SK-N-SH (cell line): ENCODE measurements at regions not wholly inside any gene's neighbourhood (a gene's known extent, or its start where the extent isn't known, plus 50 kb on each side); places are given as distances from the start of the nearest gene placed in this dataset.

Experiments used
- CTCF ChIA-PET: fragments of 300-600, 350-600 bp; formaldehyde crosslinking; extraction: SDS; loops from one replicate; lab custom pipeline; 2021; lab: Yijun Ruan, JAX
- POLR2A ChIA-PET: fragments of 350-600 bp; sonication (Branson Sonifier 250); formaldehyde crosslinking; extraction: SDS; loops from one replicate; lab custom pipeline; 2020; ENCODE audit warnings: antibody characterized with exemption, inconsistent platforms; lab: Yijun Ruan, JAX
- DNase-seq: peaks from one replicate; pipeline ENCODE4 v3.0.0; 2012
- H2AFZ ChIP-seq: fragments of 200-600 bp; sonication (generic); 2 replicates; pipeline ENCODE4 v1.8.1; 2016; ENCODE audit warnings: antibody characterized with exemption, mild to moderate bottlenecking, low read depth
- H3F3A ChIP-seq: fragments of 200-600 bp; sonication (generic); replicated peaks from 2 replicates; pipeline ENCODE3; 2016; ENCODE audit warnings: antibody characterized with exemption, mild to moderate bottlenecking; ENCODE audit not compliant: insufficient read depth
- H3K27ac ChIP-seq, 2 experiments: fragments of 200-500 bp in 1 of 2; fragments of 200-600 bp in 1 of 2; sonication (Bioruptor generic) in 1 of 2; sonication (generic), shearing (Covaris generic) in 1 of 2; 2 replicates each; pipeline versions ENCODE4 v1.5.1 to v1.6.1; 2014 to 2016; ENCODE audit warnings: low read depth in 2 of 2, inconsistent platforms in 1 of 2, low read length in 1 of 2, mild to moderate bottlenecking in 1 of 2, mixed read lengths in 1 of 2
- H3K27me3 ChIP-seq: fragments of 200-600 bp; sonication (generic), shearing (Covaris generic); 2 replicates; pipeline ENCODE4 v1.6.1; 2016; ENCODE audit warnings: mixed run types; ENCODE audit not compliant: insufficient read depth
- H3K36me3 ChIP-seq, 2 experiments: fragments of 200-500 bp in 1 of 2; fragments of 200-600 bp in 1 of 2; sonication (Bioruptor generic) in 1 of 2; sonication (generic) in 1 of 2; replicated peaks in 1 of 2; 2 replicates each; pipeline versions ENCODE3 to v1.5.1; 2014 to 2016; ENCODE audit warnings: low read length in 1 of 2, mild to moderate bottlenecking in 1 of 2; ENCODE audit not compliant: insufficient read depth in 2 of 2, control insufficient read depth in 1 of 2
- H3K4me1 ChIP-seq, 2 experiments: fragments of 200-500 bp in 1 of 2; fragments of 200-600 bp in 1 of 2; sonication (Bioruptor generic) in 1 of 2; sonication (generic), shearing (Covaris generic) in 1 of 2; 2 replicates each; pipeline versions ENCODE4 v1.5.1 to v1.6.1; 2014 to 2016; ENCODE audit warnings: low read depth in 1 of 2, low read length in 1 of 2, mixed run types in 1 of 2; ENCODE audit not compliant: insufficient read depth in 2 of 2, control insufficient read depth in 1 of 2
- H3K4me2 ChIP-seq: fragments of 200-600 bp; sonication (generic), shearing (Covaris generic); 2 replicates; pipeline ENCODE4 v1.6.1; 2017; ENCODE audit warnings: mixed run types
- H3K4me3 ChIP-seq, 2 experiments: fragments of 200-500 bp in 1 of 2; fragments of 200-600 bp in 1 of 2; sonication (Bioruptor generic) in 1 of 2; sonication (generic), shearing (Covaris generic) in 1 of 2; 2 replicates each; pipeline versions ENCODE4 v1.5.1 to v1.8.1; 2014 to 2016; ENCODE audit warnings: low read depth in 2 of 2, inconsistent platforms in 1 of 2, low read length in 1 of 2, mild to moderate bottlenecking in 1 of 2, mixed read lengths in 1 of 2, moderate library complexity in 1 of 2
- H3K79me2 ChIP-seq: fragments of 200-600 bp; sonication (generic); 2 replicates; pipeline ENCODE4 v1.8.1; 2017; ENCODE audit warnings: mild to moderate bottlenecking; ENCODE audit not compliant: insufficient read depth
- H3K9ac ChIP-seq: fragments of 200-600 bp; sonication (generic); 2 replicates; pipeline ENCODE4 v1.6.1; 2017; ENCODE audit warnings: mixed run types
- H3K9me2 ChIP-seq: fragments of 200-600 bp; sonication (generic); 2 replicates; pipeline ENCODE4 v1.6.1; 2017; ENCODE audit warnings: mixed run types
- H3K9me3 ChIP-seq: fragments of 200-600 bp; sonication (generic); 2 replicates; pipeline ENCODE4 v1.6.1; 2017; ENCODE audit warnings: mixed run types, mild to moderate bottlenecking, moderate library complexity
- H4K20me1 ChIP-seq: fragments of 200-600 bp; sonication (generic); 2 replicates; pipeline ENCODE4 v1.6.1; 2017; ENCODE audit warnings: mild to moderate bottlenecking, mixed run types; ENCODE audit not compliant: insufficient read depth
- EP300 ChIP-seq, 2 experiments: IDR thresholded peaks; 2 replicates each; pipeline versions ENCODE4 v1.4.0 to v1.6.1; 2012; ENCODE audit warnings: borderline replicate concordance in 1 of 2, low read depth in 1 of 2, low read length in 1 of 2
- FOSL2 ChIP-seq: IDR thresholded peaks from 2 replicates; pipeline ENCODE4 v1.4.0; 2012; ENCODE audit warnings: low read depth, mild to moderate bottlenecking, moderate library complexity, borderline replicate concordance
- FOXM1 ChIP-seq: IDR thresholded peaks from 2 replicates; pipeline ENCODE4 v1.4.0; 2012; ENCODE audit warnings: low read depth, mild to moderate bottlenecking
- GABPA ChIP-seq: IDR thresholded peaks from 2 replicates; pipeline ENCODE4 v1.4.0; 2012; ENCODE audit warnings: low read depth, mild to moderate bottlenecking
- MEF2A ChIP-seq: IDR thresholded peaks from 2 replicates; pipeline ENCODE4 v1.4.0; 2012; ENCODE audit warnings: low read depth, borderline replicate concordance
- MXI1 ChIP-seq: IDR thresholded peaks from 2 replicates; pipeline ENCODE4 v1.6.1; 2012; ENCODE audit warnings: mild to moderate bottlenecking, low read depth, low read length, improper control_type of control experiment
- NRF1 ChIP-seq: IDR thresholded peaks from 2 replicates; pipeline ENCODE4 v1.6.1; 2012; ENCODE audit warnings: low read depth, mild to moderate bottlenecking, low read length
- RAD21 ChIP-seq: IDR thresholded peaks from 2 replicates; pipeline ENCODE4 v1.6.1; 2012; ENCODE audit warnings: mild to moderate bottlenecking, low read length
- RFX5 ChIP-seq: IDR thresholded peaks from 2 replicates; pipeline ENCODE4 v1.6.1; 2012; ENCODE audit warnings: mild to moderate bottlenecking, improper control_type of control experiment, low read length
- RXRA ChIP-seq: IDR thresholded peaks from 2 replicates; pipeline ENCODE4 v1.4.0; 2012; ENCODE audit warnings: low read depth, mild to moderate bottlenecking, borderline replicate concordance
- TAF1 ChIP-seq: IDR thresholded peaks from 2 replicates; pipeline ENCODE4 v1.6.1; 2012; ENCODE audit warnings: low read depth, mild to moderate bottlenecking, low read length, moderate library complexity, borderline replicate concordance
- TCF12 ChIP-seq: IDR thresholded peaks from 2 replicates; pipeline ENCODE4 v1.4.0; 2012
- YY1 ChIP-seq: IDR thresholded peaks from 2 replicates; pipeline ENCODE4 v1.4.0; 2012; ENCODE audit warnings: low read depth, mild to moderate bottlenecking
- whole genome bisulfite sequencing: methylation state at CpG from one replicate; pipeline ENCODE4 v1.1.6; 2017; ENCODE audit warnings: low lambda C conversion rate; 5-methylcytosine and 5-hydroxymethylcytosine counted together
- TF ChIP-seq, protein P1 (sequence below): IDR thresholded peaks from 2 replicates; pipeline ENCODE4 v1.4.0; 2012; ENCODE audit warnings: low read depth, borderline replicate concordance
- TF ChIP-seq, protein P2 (sequence below): fragments of 150-350 bp; IDR thresholded peaks from 2 replicates; pipeline ENCODE4 v1.6.1; 2017; ENCODE audit warnings: antibody characterized with exemption, low read length, low read depth, borderline replicate concordance
- TF ChIP-seq, protein P3 (sequence below): fragments of 200-600 bp; sonication (generic); IDR thresholded peaks from 2 replicates; pipeline ENCODE4 v1.6.1; 2017; ENCODE audit warnings: antibody characterized with exemption, mild to moderate bottlenecking, moderate library complexity
- TF ChIP-seq, protein P4 (sequence below): IDR thresholded peaks from 2 replicates; pipeline ENCODE4 v1.4.0; 2012; ENCODE audit warnings: low read depth

DNA sequence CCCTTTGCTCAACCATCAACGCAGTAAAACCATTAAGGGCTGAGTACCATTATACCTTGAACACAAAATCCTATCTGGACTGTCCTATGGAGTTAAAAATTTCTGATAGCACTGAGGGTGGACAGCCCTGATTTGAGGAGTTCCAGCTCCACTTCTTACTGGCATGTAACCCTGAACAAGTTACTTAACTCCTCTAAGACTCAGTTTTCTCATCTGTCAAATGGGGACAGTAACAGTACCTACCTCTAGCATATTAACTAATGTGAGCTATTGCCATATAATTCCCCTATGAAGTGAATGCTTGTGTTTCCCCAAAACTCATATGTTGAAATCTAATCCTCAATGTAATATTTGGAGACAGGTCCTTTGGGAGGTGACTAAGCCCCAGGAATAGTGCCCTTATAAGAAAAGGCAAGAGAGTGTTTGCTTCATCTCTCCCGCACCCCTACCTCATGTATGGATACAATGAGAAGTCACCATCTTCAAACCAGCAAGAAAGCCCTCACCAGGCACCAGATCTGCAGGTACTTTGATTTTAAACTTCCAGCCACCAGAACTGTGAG, 61.9 kb upstream of the DOCK9 start:
- no peaks in the 10 kb centered on the region; the same call in 1 of the 2 replicates for H3K79me2 ChIP-seq
- no peak for DNase-seq
- POLR2A ChIA-PET: no interaction called here

DNA sequence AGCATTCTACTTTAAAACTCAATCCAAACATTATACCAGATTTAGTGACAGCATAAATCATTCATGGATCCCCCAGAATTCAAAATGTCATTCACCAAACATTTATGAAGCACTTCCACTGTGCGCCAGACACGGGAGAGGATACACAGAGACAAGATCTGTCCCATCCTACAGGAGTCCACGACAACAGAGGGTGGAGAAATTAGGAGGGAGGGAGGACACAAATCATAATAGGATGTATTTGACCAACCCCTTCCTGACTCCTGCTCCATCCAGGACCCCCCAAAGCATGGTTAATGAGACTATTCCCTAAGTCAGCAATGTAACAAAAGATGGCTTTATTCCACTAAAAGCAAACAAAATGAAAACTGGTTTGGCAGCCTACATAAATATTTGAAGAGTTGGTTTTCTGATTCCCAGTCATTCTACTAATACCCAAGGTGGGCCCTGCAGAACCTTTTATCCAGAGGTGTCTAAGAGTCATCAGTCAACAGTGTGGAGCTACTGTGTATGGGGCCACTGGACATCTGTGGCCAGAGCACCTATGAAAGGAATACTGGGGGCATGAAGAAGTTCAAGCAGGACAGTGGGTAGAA, 62.8 kb upstream of the DOCK9 start:
- TF ChIP-seq RFX5 (no peak), TCF12 (no peak), FOSL2 (no peak), MEF2A (no peak)
- TF ChIP-seq, all 33 proteins: peak for 0
- Histone ChIP-seq H3K27ac (no peak overlapping the region), H3F3A (peaks cover 4% of the 10 kb centered on the region), H3K4me1 (peaks cover 5 to 11% of the 10 kb centered on the region in 2 experiments; a peak in 2 of 4 replicates), H3K36me3 (no peaks in the 10 kb centered on the region), H3K9me3 (no peaks in the 10 kb centered on the region), H2AFZ (no peak overlapping the region), H3K4me3 (no peak overlapping the region), H3K9me2 (no peaks in the 10 kb centered on the region), H4K20me1 (no peaks in the 10 kb centered on the region), H3K9ac (no peak overlapping the region), H3K79me2 (no peaks in the 10 kb centered on the region; the same call in 1 of the 2 replicates), H3K4me2 (no peak overlapping the region), H3K27me3 (no peaks in the 10 kb centered on the region)
- DNase-seq: no peak
- whole genome bisulfite sequencing: 92% methylated on average over 2 of the region's 3 CpGs
- POLR2A ChIA-PET: interaction anchor here (1.0 kb wide), 1 partner anchor 10 kb away, joined by 4 read pairs; no protein-coding TSS in a partner anchor
- CTCF ChIA-PET: no interaction called here

More for the DNA sequence above, 61.9 kb upstream of the DOCK9 start:
- no peak overlapping the region for H3K27ac ChIP-seq
- 98% methylated on average over 2 of the region's 2 CpGs for WGBS
- H3F3A ChIP-seq: peaks cover 4% of the 10 kb centered on the region
- no peak overlapping the region for H3K4me3 ChIP-seq
- H2AFZ ChIP-seq: no peak overlapping the region
- CTCF ChIA-PET: interaction anchor here (0.7 kb wide), 1 partner anchor 312 kb away, joined by 3 read pairs; no protein-coding TSS in a partner anchor
- no peaks in the 10 kb centered on the region for H3K36me3 ChIP-seq
- no peaks in the 10 kb centered on the region for H4K20me1 ChIP-seq
- H3K4me2 ChIP-seq: no peak overlapping the region
- no peaks in the 10 kb centered on the region for H3K27me3 ChIP-seq
- peaks cover 5 to 11% of the 10 kb centered on the region in 2 experiments; a peak in 2 of 4 replicates for H3K4me1 ChIP-seq
- H3K9me3 ChIP-seq: no peaks in the 10 kb centered on the region
- no peaks in the 10 kb centered on the region for H3K9me2 ChIP-seq
- TF ChIP-seq, protein P1, sequence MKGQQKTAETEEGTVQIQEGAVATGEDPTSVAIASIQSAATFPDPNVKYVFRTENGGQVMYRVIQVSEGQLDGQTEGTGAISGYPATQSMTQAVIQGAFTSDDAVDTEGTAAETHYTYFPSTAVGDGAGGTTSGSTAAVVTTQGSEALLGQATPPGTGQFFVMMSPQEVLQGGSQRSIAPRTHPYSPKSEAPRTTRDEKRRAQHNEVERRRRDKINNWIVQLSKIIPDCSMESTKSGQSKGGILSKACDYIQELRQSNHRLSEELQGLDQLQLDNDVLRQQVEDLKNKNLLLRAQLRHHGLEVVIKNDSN: no peak
- TF ChIP-seq TAF1 (no peak), GABPA (no peak), YY1 (no peak), RAD21 (no peak), FOXM1 (no peak), MXI1 (no peak), EP300 (IDR thresholded peaks at IDR 0.05; ENCODE audit: borderline replicate concordance in 1 of 2, low read depth in 1 of 2, low read length in 1 of 2) (no peak), TCF12 (no peak), FOSL2 (no peak), RXRA (no peak), NRF1 (no peak)
- TF ChIP-seq, protein P2, sequence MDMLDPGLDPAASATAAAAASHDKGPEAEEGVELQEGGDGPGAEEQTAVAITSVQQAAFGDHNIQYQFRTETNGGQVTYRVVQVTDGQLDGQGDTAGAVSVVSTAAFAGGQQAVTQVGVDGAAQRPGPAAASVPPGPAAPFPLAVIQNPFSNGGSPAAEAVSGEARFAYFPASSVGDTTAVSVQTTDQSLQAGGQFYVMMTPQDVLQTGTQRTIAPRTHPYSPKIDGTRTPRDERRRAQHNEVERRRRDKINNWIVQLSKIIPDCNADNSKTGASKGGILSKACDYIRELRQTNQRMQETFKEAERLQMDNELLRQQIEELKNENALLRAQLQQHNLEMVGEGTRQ: no peak
- TF ChIP-seq, protein P3, sequence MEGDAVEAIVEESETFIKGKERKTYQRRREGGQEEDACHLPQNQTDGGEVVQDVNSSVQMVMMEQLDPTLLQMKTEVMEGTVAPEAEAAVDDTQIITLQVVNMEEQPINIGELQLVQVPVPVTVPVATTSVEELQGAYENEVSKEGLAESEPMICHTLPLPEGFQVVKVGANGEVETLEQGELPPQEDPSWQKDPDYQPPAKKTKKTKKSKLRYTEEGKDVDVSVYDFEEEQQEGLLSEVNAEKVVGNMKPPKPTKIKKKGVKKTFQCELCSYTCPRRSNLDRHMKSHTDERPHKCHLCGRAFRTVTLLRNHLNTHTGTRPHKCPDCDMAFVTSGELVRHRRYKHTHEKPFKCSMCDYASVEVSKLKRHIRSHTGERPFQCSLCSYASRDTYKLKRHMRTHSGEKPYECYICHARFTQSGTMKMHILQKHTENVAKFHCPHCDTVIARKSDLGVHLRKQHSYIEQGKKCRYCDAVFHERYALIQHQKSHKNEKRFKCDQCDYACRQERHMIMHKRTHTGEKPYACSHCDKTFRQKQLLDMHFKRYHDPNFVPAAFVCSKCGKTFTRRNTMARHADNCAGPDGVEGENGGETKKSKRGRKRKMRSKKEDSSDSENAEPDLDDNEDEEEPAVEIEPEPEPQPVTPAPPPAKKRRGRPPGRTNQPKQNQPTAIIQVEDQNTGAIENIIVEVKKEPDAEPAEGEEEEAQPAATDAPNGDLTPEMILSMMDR: no peak
- TF ChIP-seq, protein P4, sequence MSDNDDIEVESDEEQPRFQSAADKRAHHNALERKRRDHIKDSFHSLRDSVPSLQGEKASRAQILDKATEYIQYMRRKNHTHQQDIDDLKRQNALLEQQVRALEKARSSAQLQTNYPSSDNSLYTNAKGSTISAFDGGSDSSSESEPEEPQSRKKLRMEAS: no peak
- TF ChIP-seq, all 33 proteins: peak for 0
- H3K9ac ChIP-seq: no peak overlapping the region
